ENCODE measurements at regions not wholly inside any gene's neighbourhood (a gene's known extent, or its start where the extent isn't known, plus 50 kb on each side); places are given as distances from the start of the nearest gene placed in this dataset.
"Not testable (repeated sequence)": the region's sequence is repeated elsewhere in the genome, so short reads cannot be mapped to it uniquely, and the experiment has no call there.

GRCh38 chr4:146124023-146124680, 51.4 kb upstream of the LSM6 start:
- FAIRE-seq (no peak), DNase-seq (ENCODE audit: insufficient read length, low spot score) (no peak)
- TF ChIP-seq POLR2A (IDR thresholded peaks at IDR 0.05; ENCODE audit: low read depth, low read length) = no peak

- no peak for DNase-seq (ENCODE audit: insufficient read length, low spot score)
- no peak for FAIRE-seq
Observed at GRCh38 chr4:146123231-146123630, 52.3 kb upstream of the LSM6 start.

GRCh38 chr4:146122398-146122797, 53.1 kb upstream of the LSM6 start:
- TF ChIP-seq POLR2A (IDR thresholded peaks at IDR 0.05; ENCODE audit: low read depth, low read length) = no peak
- no peak for DNase-seq (ENCODE audit: insufficient read length, low spot score)
- no peak for FAIRE-seq

More at GRCh38 chr4:146123231-146123630, 52.3 kb upstream of the LSM6 start:
- TF ChIP-seq POLR2A (IDR thresholded peaks at IDR 0.05; ENCODE audit: low read depth, low read length) = no peak

GRCh38 chr4:146121757-146122156, 53.8 kb upstream of the LSM6 start:
- no peak for TF ChIP-seq POLR2A (IDR thresholded peaks at IDR 0.05; ENCODE audit: low read depth, low read length)
- no peak for FAIRE-seq
- DNase-seq (ENCODE audit: insufficient read length, low spot score) = no peak

GRCh38 chr4:146119845-146120404, 55.6 kb upstream of the LSM6 start:
- TF ChIP-seq POLR2A (IDR thresholded peaks at IDR 0.05; ENCODE audit: low read depth, low read length) = no peak
- no peak for FAIRE-seq
- DNase-seq (ENCODE audit: insufficient read length, low spot score) = no peak

- DNase-seq (ENCODE audit: insufficient read length, low spot score) = no peak
- no peak for FAIRE-seq
Observed at GRCh38 chr4:146114066-146114465, 61.5 kb upstream of the LSM6 start.

GRCh38 chr4:146113171-146113570, 62.3 kb upstream of the LSM6 start:
- no peak for TF ChIP-seq POLR2A (IDR thresholded peaks at IDR 0.05; ENCODE audit: low read depth, low read length)

More at GRCh38 chr4:146114066-146114465, 61.5 kb upstream of the LSM6 start:
- TF ChIP-seq POLR2A (IDR thresholded peaks at IDR 0.05; ENCODE audit: low read depth, low read length) = no peak

GRCh38 chr4:146112389-146112788, 63.1 kb upstream of the LSM6 start:
- no peak for TF ChIP-seq POLR2A (IDR thresholded peaks at IDR 0.05; ENCODE audit: low read depth, low read length)
- FAIRE-seq = no peak
- no peak for DNase-seq (ENCODE audit: insufficient read length, low spot score)

More at GRCh38 chr4:146113171-146113570, 62.3 kb upstream of the LSM6 start:
- no peak for DNase-seq (ENCODE audit: insufficient read length, low spot score)
- no peak for FAIRE-seq

GRCh38 chr4:146110871-146111485, 64.5 kb upstream of the LSM6 start:
- no peak for TF ChIP-seq POLR2A (IDR thresholded peaks at IDR 0.05; ENCODE audit: low read depth, low read length)
- no peak for DNase-seq (ENCODE audit: insufficient read length, low spot score)
- no peak for FAIRE-seq

- no peak for TF ChIP-seq POLR2A (IDR thresholded peaks at IDR 0.05; ENCODE audit: low read depth, low read length)
- DNase-seq (ENCODE audit: insufficient read length, low spot score) (no peak), FAIRE-seq (no peak)
Observed at GRCh38 chr4:146108756-146109155, 66.8 kb upstream of the LSM6 start.

GRCh38 chr4:146107587-146108240, 67.8 kb upstream of the LSM6 start:
- DNase-seq (ENCODE audit: insufficient read length, low spot score) (no peak), FAIRE-seq (no peak)
- no peak for TF ChIP-seq POLR2A (IDR thresholded peaks at IDR 0.05; ENCODE audit: low read depth, low read length)

- no peak for DNase-seq (ENCODE audit: insufficient read length, low spot score)
- FAIRE-seq = no peak
- no peak for TF ChIP-seq POLR2A (IDR thresholded peaks at IDR 0.05; ENCODE audit: low read depth, low read length)
Observed at GRCh38 chr4:146105464-146105863, 70.1 kb upstream of the LSM6 start.

- FAIRE-seq (no peak), DNase-seq (ENCODE audit: insufficient read length, low spot score) (no peak)
- TF ChIP-seq POLR2A (IDR thresholded peaks at IDR 0.05; ENCODE audit: low read depth, low read length) = no peak
Observed at GRCh38 chr4:146104541-146104940, 71.0 kb upstream of the LSM6 start.

- not testable (repeated sequence) for FAIRE-seq; DNase-seq (ENCODE audit: insufficient read length, low spot score)
Observed at GRCh38 chr4:146104052-146104451, 71.5 kb upstream of the LSM6 start.

Data from H54 (cell line).